ENCODE measurements at regions not wholly inside any gene's neighbourhood (a gene's known extent, or its start where the extent isn't known, plus 50 kb on each side); places are given as distances from the start of the nearest gene placed in this dataset.

DNA sequence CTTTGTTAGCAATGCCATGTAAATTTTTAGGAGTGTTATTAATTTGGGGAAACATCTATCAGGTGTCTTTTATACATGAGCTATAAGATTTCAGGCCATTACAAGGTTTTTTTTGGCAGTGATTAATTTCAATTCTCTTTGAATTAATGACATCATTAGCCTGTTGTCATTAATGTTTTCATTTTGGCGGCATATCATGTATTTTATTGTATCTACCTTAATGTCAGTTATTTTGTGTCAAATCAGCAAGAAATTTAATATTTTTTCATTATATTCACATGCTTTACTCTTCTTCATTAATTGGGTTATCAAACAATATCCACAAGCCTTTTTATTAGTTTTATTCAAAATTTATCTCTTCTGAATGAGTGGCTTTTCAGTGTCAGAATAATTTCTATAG, 153.0 kb upstream of the CAND1 start:
- DNase-seq = no peak
- Histone ChIP-seq H3K4me1 (ENCODE audit: control insufficient read depth, insufficient read depth, low read depth, low read length) (no peaks in the 10 kb centered on the region), H3K9ac (ENCODE audit: low read length) (no peak overlapping the region), H2BK5ac (ENCODE audit: low read depth, low read length, poor library complexity, severe bottlenecking) (no peak overlapping the region), H3K18ac (ENCODE audit: low read depth in 1 of 2, low read length in 2 of 2) (no peak overlapping the region), H2BK12ac (ENCODE audit: low read length in 2 of 2) (no peak overlapping the region), H2BK120ac (ENCODE audit: low read depth, low read length) (no peak overlapping the region), H2BK15ac (ENCODE audit: low read depth, poor library complexity, severe bottlenecking) (no peak overlapping the region), H3K27ac (ENCODE audit: low read length, poor library complexity, severe bottlenecking) (no peak overlapping the region), H3K4ac (ENCODE audit: low read depth in 1 of 2, low read length in 2 of 2) (no peak overlapping the region), H3K27me3 (ENCODE audit: control insufficient read depth in 1 of 2, insufficient read depth in 1 of 2, low read length in 2 of 2) (peaks cover 8% of the 10 kb centered on the region in 2 experiments), H2AK5ac (ENCODE audit: low read length, severe bottlenecking) (no peak overlapping the region), H3K4me2 (ENCODE audit: low read length, poor library complexity, severe bottlenecking) (no peak overlapping the region), H4K91ac (ENCODE audit: low read length) (no peak overlapping the region), H3K79me1 (replicated peaks; ENCODE audit: low read length, poor library complexity, severe bottlenecking) (no peaks in the 10 kb centered on the region), H4K8ac (ENCODE audit: low read length) (no peak overlapping the region), H3K9me3 (ENCODE audit: control insufficient read depth, low read length) (peaks cover 4% of the 10 kb centered on the region), H3K4me3 (ENCODE audit: insufficient read depth in 1 of 2, low read depth in 1 of 2, low read length in 2 of 2) (no peak overlapping the region), H2AFZ (ENCODE audit: low read depth, low read length) (no peak overlapping the region), H3K36me3 (ENCODE audit: control insufficient read depth in 1 of 2, insufficient read depth in 2 of 2, low read depth in 1 of 2, low read length in 2 of 2) (no peaks in the 10 kb centered on the region), H3K23ac (ENCODE audit: low read length in 2 of 2) (no peak overlapping the region), H3K14ac (ENCODE audit: low read length in 2 of 2) (no peak overlapping the region)
- no CpG with 5 or more reads among the region's 1 CpG for WGBS

DNA sequence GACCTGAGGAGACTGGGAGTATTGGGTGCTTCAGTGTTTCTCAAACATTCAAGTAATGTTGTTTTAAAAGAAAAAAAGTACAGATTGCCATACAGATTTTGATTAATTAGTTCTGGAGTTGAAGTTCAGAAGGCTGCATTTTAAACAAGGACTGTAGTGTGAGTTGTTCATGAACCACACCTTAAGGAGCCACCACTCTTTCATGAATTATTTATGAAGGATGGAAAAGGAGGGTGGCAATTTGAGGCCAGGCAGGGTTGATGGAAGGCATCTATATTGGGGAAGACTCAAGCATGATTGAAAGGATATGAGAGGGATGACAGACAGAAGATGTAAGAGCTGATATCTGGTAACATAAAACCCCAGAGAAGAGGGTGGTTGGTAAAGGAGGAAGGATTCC, 146.6 kb upstream of the CAND1 start:
- no peak overlapping the region for H3K23ac ChIP-seq (ENCODE audit: low read length in 2 of 2)

DNA sequence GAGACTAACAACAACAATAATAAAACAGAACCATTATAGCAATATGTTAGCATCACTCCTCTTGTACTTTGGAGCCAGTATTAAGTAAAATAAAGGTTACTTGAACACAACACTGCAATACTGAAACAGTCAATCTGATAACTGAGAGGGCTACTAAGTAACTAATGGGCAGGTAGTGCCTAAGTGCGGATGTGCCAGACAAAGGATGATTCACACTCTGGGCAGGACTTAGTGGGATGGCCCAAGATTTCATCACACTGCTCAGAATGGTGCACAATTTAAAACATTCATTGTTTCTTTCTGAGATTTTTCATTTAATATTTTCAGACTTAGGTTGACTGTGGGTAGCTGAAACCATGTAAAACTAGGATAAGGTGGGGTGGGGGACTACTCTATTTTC, 131.9 kb upstream of the CAND1 start:
- H3K4me2 ChIP-seq (ENCODE audit: low read length, poor library complexity, severe bottlenecking) = no peak overlapping the region
- H2AK5ac ChIP-seq (ENCODE audit: low read length, severe bottlenecking) = no peak overlapping the region
- H3K18ac ChIP-seq (ENCODE audit: low read depth in 1 of 2, low read length in 2 of 2) = no peak overlapping the region
- H3K27ac ChIP-seq (ENCODE audit: low read length, poor library complexity, severe bottlenecking) = no peak overlapping the region
- H3K4me1 ChIP-seq (ENCODE audit: control insufficient read depth, insufficient read depth, low read depth, low read length) = no peaks in the 10 kb centered on the region
- DNase-seq = no peak
- no peaks in the 10 kb centered on the region for H3K36me3 ChIP-seq (ENCODE audit: control insufficient read depth in 1 of 2, insufficient read depth in 2 of 2, low read depth in 1 of 2, low read length in 2 of 2)
- H3K9me3 ChIP-seq (ENCODE audit: control insufficient read depth, low read length) = no peaks in the 10 kb centered on the region
- H3K27me3 ChIP-seq (ENCODE audit: control insufficient read depth in 1 of 2, insufficient read depth in 1 of 2, low read length in 2 of 2) = peaks cover 0 to 6% of the 10 kb centered on the region in 2 experiments
- H4K91ac ChIP-seq (ENCODE audit: low read length) = no peak overlapping the region
- no peak overlapping the region for H2BK15ac ChIP-seq (ENCODE audit: low read depth, poor library complexity, severe bottlenecking)
- H3K9ac ChIP-seq (ENCODE audit: low read length) = no peak overlapping the region
- no peak overlapping the region for H2AFZ ChIP-seq (ENCODE audit: low read depth, low read length)
- no peak overlapping the region for H2BK12ac ChIP-seq (ENCODE audit: low read length in 2 of 2)
- H3K79me1 ChIP-seq (replicated peaks; ENCODE audit: low read length, poor library complexity, severe bottlenecking) = no peaks in the 10 kb centered on the region
- H3K23ac ChIP-seq (ENCODE audit: low read length in 2 of 2) = no peak overlapping the region
- H3K4ac ChIP-seq (ENCODE audit: low read depth in 1 of 2, low read length in 2 of 2) = no peak overlapping the region
- H3K4me3 ChIP-seq (ENCODE audit: insufficient read depth in 1 of 2, low read depth in 1 of 2, low read length in 2 of 2) = no peak overlapping the region
- H2BK120ac ChIP-seq (ENCODE audit: low read depth, low read length) = no peak overlapping the region
- H3K14ac ChIP-seq (ENCODE audit: low read length in 2 of 2) = no peak overlapping the region
- no peak overlapping the region for H2BK5ac ChIP-seq (ENCODE audit: low read depth, low read length, poor library complexity, severe bottlenecking)
- 100% methylated on average over 1 of the region's 1 CpG for WGBS
- no peak overlapping the region for H4K8ac ChIP-seq (ENCODE audit: low read length)

More for the DNA sequence above, 146.6 kb upstream of the CAND1 start:
- H3K4me2 ChIP-seq (ENCODE audit: low read length, poor library complexity, severe bottlenecking) = no peak overlapping the region
- no peak for DNase-seq
- H3K27me3 ChIP-seq (ENCODE audit: control insufficient read depth in 1 of 2, insufficient read depth in 1 of 2, low read length in 2 of 2) = peaks cover 6 to 13% of the 10 kb centered on the region in 2 experiments
- no peaks in the 10 kb centered on the region for H3K4me1 ChIP-seq (ENCODE audit: control insufficient read depth, insufficient read depth, low read depth, low read length)
- H2BK5ac ChIP-seq (ENCODE audit: low read depth, low read length, poor library complexity, severe bottlenecking) = no peak overlapping the region
- no peak overlapping the region for H2AK5ac ChIP-seq (ENCODE audit: low read length, severe bottlenecking)
- no peak overlapping the region for H3K14ac ChIP-seq (ENCODE audit: low read length in 2 of 2)
- H2AFZ ChIP-seq (ENCODE audit: low read depth, low read length) = no peak overlapping the region
- no peaks in the 10 kb centered on the region for H3K36me3 ChIP-seq (ENCODE audit: control insufficient read depth in 1 of 2, insufficient read depth in 2 of 2, low read depth in 1 of 2, low read length in 2 of 2)
- no peak overlapping the region for H4K8ac ChIP-seq (ENCODE audit: low read length)
- no peak overlapping the region for H4K91ac ChIP-seq (ENCODE audit: low read length)
- no peak overlapping the region for H3K18ac ChIP-seq (ENCODE audit: low read depth in 1 of 2, low read length in 2 of 2)
- H2BK120ac ChIP-seq (ENCODE audit: low read depth, low read length) = no peak overlapping the region
- no peak overlapping the region for H2BK12ac ChIP-seq (ENCODE audit: low read length in 2 of 2)
- no peak overlapping the region for H2BK15ac ChIP-seq (ENCODE audit: low read depth, poor library complexity, severe bottlenecking)
- no peak overlapping the region for H3K27ac ChIP-seq (ENCODE audit: low read length, poor library complexity, severe bottlenecking)
- H3K9me3 ChIP-seq (ENCODE audit: control insufficient read depth, low read length) = no peaks in the 10 kb centered on the region
- H3K9ac ChIP-seq (ENCODE audit: low read length) = no peak overlapping the region
- H3K4ac ChIP-seq (ENCODE audit: low read depth in 1 of 2, low read length in 2 of 2) = no peak overlapping the region
- H3K79me1 ChIP-seq (replicated peaks; ENCODE audit: low read length, poor library complexity, severe bottlenecking) = no peaks in the 10 kb centered on the region
- no peak overlapping the region for H3K4me3 ChIP-seq (ENCODE audit: insufficient read depth in 1 of 2, low read depth in 1 of 2, low read length in 2 of 2)

- no peak overlapping the region for H2BK5ac ChIP-seq (ENCODE audit: low read depth, low read length, poor library complexity, severe bottlenecking)
- no peak overlapping the region for H2AK5ac ChIP-seq (ENCODE audit: low read length, severe bottlenecking)
- no peak overlapping the region for H2AFZ ChIP-seq (ENCODE audit: low read depth, low read length)
- no peaks in the 10 kb centered on the region for H3K79me1 ChIP-seq (replicated peaks; ENCODE audit: low read length, poor library complexity, severe bottlenecking)
- H3K23ac ChIP-seq (ENCODE audit: low read length in 2 of 2) = no peak overlapping the region
- no peak overlapping the region for H3K27ac ChIP-seq (ENCODE audit: low read length, poor library complexity, severe bottlenecking)
- H2BK15ac ChIP-seq (ENCODE audit: low read depth, poor library complexity, severe bottlenecking) = no peak overlapping the region
- no peak overlapping the region for H3K4me3 ChIP-seq (ENCODE audit: insufficient read depth in 1 of 2, low read depth in 1 of 2, low read length in 2 of 2)
- 54% methylated on average over 1 of the region's 1 CpG for WGBS
- H3K18ac ChIP-seq (ENCODE audit: low read depth in 1 of 2, low read length in 2 of 2) = no peak overlapping the region
- no peaks in the 10 kb centered on the region for H3K4me1 ChIP-seq (ENCODE audit: control insufficient read depth, insufficient read depth, low read depth, low read length)
- H3K9ac ChIP-seq (ENCODE audit: low read length) = no peak overlapping the region
- H4K91ac ChIP-seq (ENCODE audit: low read length) = no peak overlapping the region
- H3K9me3 ChIP-seq (ENCODE audit: control insufficient read depth, low read length) = no peaks in the 10 kb centered on the region
- H3K27me3 ChIP-seq (ENCODE audit: control insufficient read depth in 1 of 2, insufficient read depth in 1 of 2, low read length in 2 of 2) = peaks cover 0 to 6% of the 10 kb centered on the region in 2 experiments
- no peak overlapping the region for H3K4ac ChIP-seq (ENCODE audit: low read depth in 1 of 2, low read length in 2 of 2)
- H2BK12ac ChIP-seq (ENCODE audit: low read length in 2 of 2) = no peak overlapping the region
- no peaks in the 10 kb centered on the region for H3K36me3 ChIP-seq (ENCODE audit: control insufficient read depth in 1 of 2, insufficient read depth in 2 of 2, low read depth in 1 of 2, low read length in 2 of 2)
- H2BK120ac ChIP-seq (ENCODE audit: low read depth, low read length) = no peak overlapping the region
- H3K14ac ChIP-seq (ENCODE audit: low read length in 2 of 2) = no peak overlapping the region
- DNase-seq = no peak
- H3K4me2 ChIP-seq (ENCODE audit: low read length, poor library complexity, severe bottlenecking) = no peak overlapping the region
- no peak overlapping the region for H4K8ac ChIP-seq (ENCODE audit: low read length)
Measured at GRCh38 chr12:67141296-67142018, 127.7 kb upstream of the CAND1 start.
